NT2/D1 (cell line): ENCODE measurements at regions not wholly inside any gene's neighbourhood (a gene's known extent, or its start where the extent isn't known, plus 50 kb on each side); places are given as distances from the start of the nearest gene placed in this dataset.

Source experiments
- SUZ12 ChIP-seq: IDR thresholded peaks from 2 replicates; pipeline ENCODE4 v1.6.1; 2011; ENCODE audit not compliant: insufficient read length, insufficient read depth; ENCODE audit errors: extremely low read depth
- YY1 ChIP-seq: IDR thresholded peaks from 2 replicates; pipeline ENCODE4 v1.6.1; 2011; ENCODE audit not compliant: insufficient read length, insufficient read depth
- ZNF274 ChIP-seq: IDR thresholded peaks from 2 replicates; pipeline ENCODE4 v1.6.1; 2011; ENCODE audit warnings: mild to moderate bottlenecking, low read depth, low read length

DNA sequence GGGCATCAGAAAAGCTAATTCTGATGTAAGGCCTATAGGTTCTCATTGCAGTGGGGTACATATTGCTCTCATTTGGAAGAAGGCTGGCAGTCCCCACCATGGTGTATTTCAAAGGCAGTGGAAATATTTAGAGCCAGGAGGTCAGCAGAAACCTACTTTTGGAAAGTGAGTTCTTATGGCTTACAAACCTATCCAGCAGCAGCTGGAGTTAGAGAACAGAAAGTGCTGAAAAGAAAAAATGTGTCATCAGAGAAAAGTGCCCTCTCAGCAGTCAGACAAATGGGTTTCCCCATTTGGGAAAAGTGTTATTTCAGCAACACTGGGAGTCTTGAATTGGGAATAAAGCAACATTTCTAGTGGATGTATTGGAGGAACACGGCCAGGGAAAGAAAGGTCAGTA, 105.7 kb upstream of the IGFBP3 start:
- no peak for TF ChIP-seq ZNF274
- no peak for TF ChIP-seq YY1
- no peak for TF ChIP-seq SUZ12
